Activated CD8-positive, alpha-beta T cell treated with anti-CD3 and anti-CD28 coated beads for 36 hours (primary cell): ENCODE measurements at regions not wholly inside any gene's neighbourhood (a gene's known extent, or its start where the extent isn't known, plus 50 kb on each side); places are given as distances from the start of the nearest gene placed in this dataset.

Source experiments
- ATAC-seq: fragments of 200-7000 bp; cut with Tn5 transposase; one replicate; pipeline ENCODE4 v1.10.0; 2021; ENCODE audit warnings: mild to moderate bottlenecking, moderate library complexity
- CTCF ChIA-PET: fragments of 350-600 bp; sonication (Branson Sonifier 250); formaldehyde crosslinking; loops from one replicate; lab custom pipeline; 2021; ENCODE audit warnings: antibody characterized with exemption; lab: Charles Lee
- POLR2A ChIA-PET: fragments of 350-600 bp; sonication (Branson Sonifier 250); formaldehyde crosslinking; loops from one replicate; lab custom pipeline; 2021; ENCODE audit warnings: antibody characterized with exemption; lab: Charles Lee
- DNase-seq: peaks from one replicate; pipeline ENCODE4 v3.0.0-alpha.2; 2020
- H3K27ac Mint-ChIP-seq: one replicate; pipeline ENCODE4 v1.8.0; 2021; ENCODE audit warnings: mild to moderate bottlenecking, mixed read lengths
- H3K27me3 Mint-ChIP-seq: one replicate; pipeline ENCODE4 v1.8.0; 2021; ENCODE audit warnings: mixed read lengths
- H3K36me3 Mint-ChIP-seq: one replicate; pipeline ENCODE4 v1.8.0; 2021; ENCODE audit warnings: low read depth, mixed read lengths
- H3K4me1 Mint-ChIP-seq: one replicate; pipeline ENCODE4 v1.8.0; 2021; ENCODE audit warnings: low read depth, mixed read lengths
- H3K4me3 Mint-ChIP-seq: one replicate; pipeline ENCODE4 v1.8.0; 2021; ENCODE audit warnings: mild to moderate bottlenecking, moderate library complexity, mixed read lengths
- H3K9me3 Mint-ChIP-seq: one replicate; pipeline ENCODE4 v1.8.0; 2021; ENCODE audit warnings: mixed read lengths
- CTCF ChIP-seq: fragments of 200-600 bp; IDR thresholded peaks from one replicate; pipeline ENCODE4 v1.8.0; 2022; ENCODE audit warnings: antibody characterized with exemption, mild to moderate bottlenecking
- intact Hi-C: fragments of 100-400 bp; cut with micrococcal nuclease; formaldehyde crosslinking; loops from one replicate; pipeline ENCODE4 v1.10.0; 2022

GRCh38 chr2:21415234-21415633, 291.5 kb downstream of the TDRD15 start:
- Mint-ChIP-seq H3K27me3 (no peaks in the 10 kb centered on the region), H3K4me1 (no peaks in the 10 kb centered on the region), H3K4me3 (no peak overlapping the region), H3K36me3 (no peaks in the 10 kb centered on the region), H3K9me3 (no peaks in the 10 kb centered on the region), H3K27ac (no peak overlapping the region)
- ChIA-PET CTCF (no interaction called here), POLR2A (interaction anchor here (1.4 kb wide), 1 partner anchor 19 kb away, joined by 3 read pairs; no protein-coding TSS in a partner anchor)
- ATAC-seq (no peak), DNase-seq (no peak)
- TF ChIP-seq CTCF = no peak
- intact Hi-C loops = no loop called here

- ATAC-seq (no peak), DNase-seq (no peak)
- ChIA-PET CTCF (no interaction called here), POLR2A (no interaction called here)
- Mint-ChIP-seq H3K4me3 (no peak overlapping the region), H3K4me1 (no peaks in the 10 kb centered on the region), H3K9me3 (no peaks in the 10 kb centered on the region), H3K27ac (no peak overlapping the region), H3K27me3 (no peaks in the 10 kb centered on the region), H3K36me3 (no peaks in the 10 kb centered on the region)
- intact Hi-C loops = no loop called here
- no peak for TF ChIP-seq CTCF
Measured at GRCh38 chr2:21416226-21416625, 292.5 kb downstream of the TDRD15 start.

- ATAC-seq (no peak), DNase-seq (no peak)
- POLR2A ChIA-PET = no interaction called here
- intact Hi-C loops = no loop called here
- no peak for TF ChIP-seq CTCF
- no peaks in the 10 kb centered on the region for H3K27me3 Mint-ChIP-seq
- H3K9me3 Mint-ChIP-seq = peaks cover 10% of the 10 kb centered on the region
- no peaks in the 10 kb centered on the region for H3K36me3 Mint-ChIP-seq
- H3K4me3 Mint-ChIP-seq = no peak overlapping the region
- no peak overlapping the region for H3K27ac Mint-ChIP-seq
- H3K4me1 Mint-ChIP-seq = no peaks in the 10 kb centered on the region
- CTCF ChIA-PET = no interaction called here
Measured at GRCh38 chr2:21418456-21418855, 294.7 kb downstream of the TDRD15 start.

- ChIA-PET CTCF (no interaction called here), POLR2A (no interaction called here)
- no peak for TF ChIP-seq CTCF
- Mint-ChIP-seq H3K4me1 (no peaks in the 10 kb centered on the region), H3K4me3 (no peak overlapping the region), H3K27me3 (no peaks in the 10 kb centered on the region), H3K36me3 (no peaks in the 10 kb centered on the region), H3K9me3 (peaks cover 10% of the 10 kb centered on the region), H3K27ac (no peak overlapping the region)
- DNase-seq (no peak), ATAC-seq (no peak)
- intact Hi-C loops = no loop called here
Measured at GRCh38 chr2:21420553-21421335, 297.0 kb downstream of the TDRD15 start.

GRCh38 chr2:21422050-21422449, 298.3 kb downstream of the TDRD15 start:
- H3K27me3 Mint-ChIP-seq = no peaks in the 10 kb centered on the region
- ChIA-PET POLR2A (no interaction called here), CTCF (interaction anchor here (1.3 kb wide), 1 partner anchor 63 kb away, joined by 3 read pairs; no protein-coding TSS in a partner anchor)
- H3K9me3 Mint-ChIP-seq = peaks cover 10% of the 10 kb centered on the region
- no peak for TF ChIP-seq CTCF
- ATAC-seq (no peak), DNase-seq (peak; percentile 44)
- intact Hi-C loops = no loop called here
- H3K27ac Mint-ChIP-seq = no peak overlapping the region
- H3K36me3 Mint-ChIP-seq = no peaks in the 10 kb centered on the region
- no peak overlapping the region for H3K4me3 Mint-ChIP-seq
- H3K4me1 Mint-ChIP-seq = no peaks in the 10 kb centered on the region
